ENCODE measurements at regions not wholly inside any gene's neighbourhood (a gene's known extent, or its start where the extent isn't known, plus 50 kb on each side); places are given as distances from the start of the nearest gene placed in this dataset.
"Not testable (repeated sequence)": the region's sequence is repeated elsewhere in the genome, so short reads cannot be mapped to it uniquely, and the experiment has no call there.

DNA sequence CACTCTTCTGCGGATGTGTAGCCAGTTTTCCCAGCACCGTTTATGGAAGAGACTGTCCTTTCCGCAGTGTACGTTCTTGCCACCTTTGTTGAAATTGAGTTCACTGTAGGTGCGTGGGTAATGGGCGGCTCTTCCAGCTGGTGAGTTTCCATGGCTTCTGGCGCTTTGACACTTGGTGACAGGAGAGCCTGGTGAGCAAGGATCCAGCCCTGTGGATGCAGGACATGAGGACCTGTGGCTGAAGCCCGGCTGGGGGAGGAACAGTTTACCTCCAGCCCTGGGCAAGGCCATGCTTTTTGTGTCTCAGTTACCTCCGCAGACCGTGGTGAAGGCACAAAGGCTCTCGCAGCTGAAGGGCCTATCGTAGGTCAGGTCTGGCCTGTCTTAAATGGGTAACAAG lies 166.5 kb downstream of the LAT start:
- intact Hi-C loops (cut with micrococcal nuclease; ENCODE audit: unreplicated experiment) (no loop called here), in situ Hi-C loops (cut with MboI) (no loop called here)
- no peak overlapping the region for H3K4me2 ChIP-seq (ENCODE audit: control insufficient read depth, insufficient read depth)
- H3K9ac ChIP-seq (ENCODE audit: control insufficient read depth, insufficient read depth, low read length), result no peak overlapping the region
- H3K4me1 ChIP-seq (ENCODE audit: control insufficient read depth, insufficient read depth, low read length), result no peaks in the 10 kb centered on the region
- no peaks in the 10 kb centered on the region for H3K79me2 ChIP-seq (ENCODE audit: control insufficient read depth, insufficient read depth, low read length)
- no peaks in the 10 kb centered on the region for H3K9me3 ChIP-seq (replicated peaks; ENCODE audit: control insufficient read depth, insufficient read depth, low read length)
- no peaks in the 10 kb centered on the region for H4K20me1 ChIP-seq (ENCODE audit: control insufficient read depth, insufficient read depth)
- H2AFZ ChIP-seq (ENCODE audit: control insufficient read depth, low read depth, low read length), result no peak overlapping the region
- ChIA-PET CTCF (no interaction called here), RAD21 (ENCODE audit: unreplicated experiment) (no interaction called here), SMC1A (ENCODE audit: uncharacterized antibody, unreplicated experiment) (no interaction called here), POLR2A (no interaction called here)
- FAIRE-seq (no peak), ATAC-seq (no peak), DNase-seq (ENCODE audit: low read depth, low spot score) (no peak)
- TF ChIP-seq MEF2B (IDR thresholded peaks at IDR 0.05; ENCODE audit: partially characterized antibody, poor library complexity, severe bottlenecking), result no peak
- TF ChIP-seq TCF3 (IDR thresholded peaks at IDR 0.05; ENCODE audit: borderline replicate concordance, insufficient read depth, low read depth, low read length), result no peak
- no peak for TF ChIP-seq IKZF1 (conservative IDR thresholded peaks at IDR 0.05)
- no peak for TF ChIP-seq ZNF274 (IDR thresholded peaks at IDR 0.05; ENCODE audit: insufficient read depth, insufficient read length)
- TF ChIP-seq ZNF207 (IDR thresholded peaks at IDR 0.05; ENCODE audit: borderline replicate concordance), result no peak
- TF ChIP-seq YY1 (IDR thresholded peaks at IDR 0.05; ENCODE audit: low read depth, low read length), result no peak
- TF ChIP-seq MTA3 (IDR thresholded peaks at IDR 0.05; ENCODE audit: borderline replicate concordance, low read length), result no peak
- TF ChIP-seq FOS (IDR thresholded peaks at IDR 0.05; ENCODE audit: borderline replicate concordance, extremely low read depth, insufficient read length), result no peak
- TF ChIP-seq, protein P1, sequence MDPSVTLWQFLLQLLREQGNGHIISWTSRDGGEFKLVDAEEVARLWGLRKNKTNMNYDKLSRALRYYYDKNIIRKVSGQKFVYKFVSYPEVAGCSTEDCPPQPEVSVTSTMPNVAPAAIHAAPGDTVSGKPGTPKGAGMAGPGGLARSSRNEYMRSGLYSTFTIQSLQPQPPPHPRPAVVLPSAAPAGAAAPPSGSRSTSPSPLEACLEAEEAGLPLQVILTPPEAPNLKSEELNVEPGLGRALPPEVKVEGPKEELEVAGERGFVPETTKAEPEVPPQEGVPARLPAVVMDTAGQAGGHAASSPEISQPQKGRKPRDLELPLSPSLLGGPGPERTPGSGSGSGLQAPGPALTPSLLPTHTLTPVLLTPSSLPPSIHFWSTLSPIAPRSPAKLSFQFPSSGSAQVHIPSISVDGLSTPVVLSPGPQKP (IDR thresholded peaks at IDR 0.05; ENCODE audit: low read depth, low read length), result no peak
- TF ChIP-seq BMI1 (IDR thresholded peaks at IDR 0.05; ENCODE audit: borderline replicate concordance), result no peak
- TF ChIP-seq, protein P2, sequence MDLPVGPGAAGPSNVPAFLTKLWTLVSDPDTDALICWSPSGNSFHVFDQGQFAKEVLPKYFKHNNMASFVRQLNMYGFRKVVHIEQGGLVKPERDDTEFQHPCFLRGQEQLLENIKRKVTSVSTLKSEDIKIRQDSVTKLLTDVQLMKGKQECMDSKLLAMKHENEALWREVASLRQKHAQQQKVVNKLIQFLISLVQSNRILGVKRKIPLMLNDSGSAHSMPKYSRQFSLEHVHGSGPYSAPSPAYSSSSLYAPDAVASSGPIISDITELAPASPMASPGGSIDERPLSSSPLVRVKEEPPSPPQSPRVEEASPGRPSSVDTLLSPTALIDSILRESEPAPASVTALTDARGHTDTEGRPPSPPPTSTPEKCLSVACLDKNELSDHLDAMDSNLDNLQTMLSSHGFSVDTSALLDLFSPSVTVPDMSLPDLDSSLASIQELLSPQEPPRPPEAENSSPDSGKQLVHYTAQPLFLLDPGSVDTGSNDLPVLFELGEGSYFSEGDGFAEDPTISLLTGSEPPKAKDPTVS (IDR thresholded peaks at IDR 0.05; ENCODE audit: low read depth, low read length), result no peak
- BruUV-seq (replicated peaks), result no TSS peak
- no peaks in the 10 kb centered on the region for H3K36me3 ChIP-seq (ENCODE audit: control insufficient read depth in 2 of 2, insufficient read depth in 2 of 2, low read length in 1 of 2)
- WGBS (ENCODE audit: insufficient coverage, insufficient replicate concordance, low lambda C conversion rate, missing lambda C conversion rate), result 91% methylated on average over 12 of the region's 12 CpGs
- no peak overlapping the region for H3K4me3 ChIP-seq
- H3K27ac ChIP-seq (ENCODE audit: control insufficient read depth, insufficient read depth), result no peak overlapping the region
- H3K27me3 ChIP-seq (replicated peaks in 1 of 2; ENCODE audit: control insufficient read depth in 2 of 2, insufficient read depth in 2 of 2, low read length in 1 of 2), result no peaks in the 10 kb centered on the region

DNA sequence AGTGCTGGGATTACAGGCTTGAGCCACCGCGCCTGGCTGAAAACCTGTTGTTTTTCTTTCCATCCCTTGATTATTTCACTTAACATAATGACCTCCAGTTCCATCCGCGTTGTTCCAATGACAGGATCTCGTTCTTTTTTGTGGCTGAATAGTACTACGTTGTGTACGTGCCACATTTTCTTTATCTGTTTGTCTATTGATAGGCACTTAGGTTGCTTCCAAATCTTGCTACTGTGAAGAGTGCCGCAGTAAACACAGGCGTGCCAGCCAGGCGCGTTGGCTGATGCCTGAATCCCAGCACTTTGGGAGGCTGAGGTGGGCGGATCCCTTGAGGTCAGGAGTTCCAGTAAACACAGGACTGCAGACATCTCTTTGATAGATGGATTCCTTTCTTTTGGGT lies 165.1 kb downstream of the LAT start:
- H3K79me2 ChIP-seq (ENCODE audit: control insufficient read depth, insufficient read depth, low read length); BruUV-seq (replicated peaks); H3K4me3 ChIP-seq; DNase-seq (ENCODE audit: low read depth, low spot score); H3K36me3 ChIP-seq (ENCODE audit: control insufficient read depth in 2 of 2, insufficient read depth in 2 of 2, low read length in 1 of 2); H3K4me2 ChIP-seq (ENCODE audit: control insufficient read depth, insufficient read depth); RAD21 ChIA-PET (ENCODE audit: unreplicated experiment); ATAC-seq; H3K9me3 ChIP-seq (replicated peaks; ENCODE audit: control insufficient read depth, insufficient read depth, low read length); H2AFZ ChIP-seq (ENCODE audit: control insufficient read depth, low read depth, low read length); H3K9ac ChIP-seq (ENCODE audit: control insufficient read depth, insufficient read depth, low read length); H3K4me1 ChIP-seq (ENCODE audit: control insufficient read depth, insufficient read depth, low read length); FAIRE-seq; intact Hi-C loops (cut with micrococcal nuclease; ENCODE audit: unreplicated experiment); H4K20me1 ChIP-seq (ENCODE audit: control insufficient read depth, insufficient read depth); SMC1A ChIA-PET (ENCODE audit: uncharacterized antibody, unreplicated experiment); CTCF ChIA-PET; POLR2A ChIA-PET; in situ Hi-C loops (cut with MboI); H3K27ac ChIP-seq (ENCODE audit: control insufficient read depth, insufficient read depth); H3K27me3 ChIP-seq (replicated peaks in 1 of 2; ENCODE audit: control insufficient read depth in 2 of 2, insufficient read depth in 2 of 2, low read length in 1 of 2): not testable (repeated sequence)
- WGBS (ENCODE audit: insufficient coverage, insufficient replicate concordance, low lambda C conversion rate, missing lambda C conversion rate), result 96% methylated on average over 12 of the region's 12 CpGs

All from GM12878 (cell line).